ENCODE measurements at regions not wholly inside any gene's neighbourhood (a gene's known extent, or its start where the extent isn't known, plus 50 kb on each side); places are given as distances from the start of the nearest gene placed in this dataset.

DNA sequence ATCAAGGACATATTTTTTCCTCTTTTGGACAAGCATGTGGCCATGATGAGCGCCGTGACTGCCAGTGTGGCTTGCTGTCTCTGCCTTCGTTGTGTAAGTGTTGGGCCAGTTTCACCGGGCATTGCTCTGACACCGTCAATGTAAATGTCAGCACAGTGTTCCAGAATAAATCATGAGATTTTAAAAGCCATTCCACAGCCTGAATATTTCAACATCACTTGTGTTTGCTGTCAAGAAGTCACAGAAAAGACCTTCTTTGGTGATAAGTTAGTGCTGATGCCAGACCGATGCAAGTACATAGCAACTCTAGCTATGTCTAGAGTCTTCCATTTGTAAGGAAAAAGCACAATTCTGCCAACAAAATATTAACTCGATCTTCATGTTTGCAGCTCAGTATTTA, 467.8 kb downstream of the TBC1D22A start:
- DNase-seq (ENCODE audit: low spot score): no peak

DNA sequence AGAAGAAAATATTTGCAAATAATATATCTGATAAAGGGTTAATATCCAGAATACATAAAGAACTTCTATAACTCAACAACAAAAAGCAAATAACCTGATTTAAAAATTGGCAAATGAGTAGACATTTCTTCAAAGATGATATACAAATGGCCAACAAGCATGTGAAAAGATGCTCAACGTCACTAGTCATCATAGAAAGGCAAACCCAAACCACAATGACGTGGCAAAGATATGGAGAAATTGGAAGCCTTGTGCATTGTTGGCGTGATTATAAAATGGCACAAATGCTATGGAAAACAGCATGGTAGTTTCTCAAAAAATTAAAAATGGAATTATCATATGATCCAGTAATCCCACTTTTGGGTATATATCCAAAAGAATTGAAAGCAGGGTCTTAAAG, 466.3 kb downstream of the TBC1D22A start:
- DNase-seq (ENCODE audit: low spot score): no peak

DNA sequence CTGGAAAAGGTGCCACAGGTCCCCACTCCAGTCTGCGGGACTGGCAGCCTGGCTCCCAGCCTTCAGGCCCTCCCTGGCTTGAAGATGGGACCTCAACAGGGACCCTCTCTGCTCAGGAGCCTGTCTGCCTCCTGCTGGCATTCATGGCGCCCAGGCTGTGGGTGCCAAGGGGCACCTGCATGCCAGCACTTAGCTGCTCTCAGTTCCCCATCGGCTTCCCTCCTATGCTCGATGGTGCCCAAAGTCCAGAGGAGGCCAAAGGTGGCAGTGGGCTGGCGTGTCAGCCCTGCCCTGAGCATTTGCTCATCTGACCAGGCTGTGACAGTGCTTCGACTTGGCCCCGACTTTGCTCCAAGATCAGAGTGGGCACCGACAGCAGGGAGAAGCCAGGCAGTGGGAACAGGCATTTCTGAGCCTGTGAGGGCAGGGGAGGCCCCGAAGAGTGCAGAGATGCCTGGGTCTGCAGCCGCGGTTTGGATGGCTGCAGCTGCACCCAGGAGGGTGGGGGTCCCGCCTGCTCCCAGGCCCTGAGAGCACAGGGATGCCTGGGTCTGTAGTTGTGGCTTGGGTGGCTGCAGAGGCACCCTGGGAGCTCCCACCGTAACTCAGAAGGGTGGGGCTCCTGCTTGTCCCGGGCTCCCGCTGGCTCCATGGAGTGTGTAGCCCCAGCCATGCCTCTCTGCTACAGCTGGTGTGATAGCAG, 463.6 kb downstream of the TBC1D22A start:
- no peak for DNase-seq (ENCODE audit: low spot score)

DNA sequence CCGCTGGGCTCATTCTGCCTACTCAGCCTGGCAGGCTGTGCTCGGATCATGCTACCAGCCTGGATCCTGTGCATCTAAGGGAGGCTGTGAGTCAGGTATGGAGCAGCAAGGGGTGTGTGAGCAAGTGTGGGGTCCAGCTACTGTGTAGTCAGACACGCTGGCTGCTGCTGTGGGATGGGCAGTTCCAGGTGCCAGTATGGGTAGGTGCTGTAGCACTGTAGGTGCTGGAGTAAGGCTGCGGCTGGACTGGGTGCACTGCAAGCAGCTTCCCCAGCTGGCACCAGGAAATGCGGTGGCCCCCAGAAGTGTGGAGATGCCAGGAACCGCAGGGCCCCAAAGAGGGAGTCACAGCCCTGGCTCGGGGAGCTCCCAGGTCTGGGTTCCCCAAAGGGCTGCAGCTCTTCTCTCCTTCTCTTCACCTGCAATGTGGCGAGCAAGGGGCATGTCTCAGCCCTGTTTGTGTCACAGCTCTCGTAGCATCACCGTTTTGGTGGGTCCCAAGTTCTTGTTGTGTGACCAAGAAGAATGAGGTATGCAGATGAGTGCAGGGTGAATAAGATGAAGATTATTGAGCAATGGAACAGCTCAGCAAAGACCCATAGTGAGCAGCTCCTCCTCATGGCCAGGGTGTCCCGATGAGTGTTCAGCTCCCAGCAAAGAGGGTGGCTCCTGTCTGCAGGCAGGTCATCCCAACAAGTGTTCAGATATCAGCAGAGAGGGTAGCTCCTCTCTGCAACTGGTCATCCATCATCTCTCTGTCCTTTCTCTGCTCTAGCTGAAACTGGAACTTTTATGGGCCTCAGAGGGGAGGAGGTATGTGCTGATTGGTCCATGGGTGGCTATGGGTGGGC, 462.9 kb downstream of the TBC1D22A start:
- no peak for DNase-seq (ENCODE audit: low spot score)
